A549 (cell line): ENCODE measurements at regions not wholly inside any gene's neighbourhood (a gene's known extent, or its start where the extent isn't known, plus 50 kb on each side); places are given as distances from the start of the nearest gene placed in this dataset.

Experiments used
- BHLHE40 ChIP-seq: IDR thresholded peaks from 2 replicates; pipeline ENCODE4 v1.6.1; 2012; ENCODE audit warnings: low read depth, low read length, inconsistent platforms
- HDAC2 ChIP-seq: fragments of 200-600 bp; sonication (generic); IDR thresholded peaks from 2 replicates; pipeline ENCODE4 v1.6.1; 2016
- NPAS2 ChIP-seq: fragments of 250-450 bp; sonication (Bioruptor Pico); IDR thresholded peaks from 2 replicates; pipeline ENCODE4 v1.8.0; 2022; ENCODE audit warnings: mild to moderate bottlenecking, moderate library complexity, borderline replicate concordance
- NR3C1 ChIP-seq: fragments of >200 bp; sonication (Bioruptor Twin); formaldehyde crosslinking; IDR thresholded peaks from 3 replicates; pipeline ENCODE4 v1.6.1; 2017
- SMC3 ChIP-seq: fragments of >200 bp; sonication (Bioruptor Twin); formaldehyde crosslinking; IDR thresholded peaks from 3 replicates; pipeline ENCODE4 v1.6.1; 2018; ENCODE audit warnings: inconsistent platforms
- TP53 ChIP-seq: fragments of 250-450 bp; sonication (Bioruptor Pico); IDR thresholded peaks from 2 replicates; pipeline ENCODE4 v1.5.0; 2021; ENCODE audit warnings: mild to moderate bottlenecking, moderate library complexity
- ZSCAN20 ChIP-seq: fragments of 250-450 bp; sonication (Bioruptor Pico); IDR thresholded peaks from 2 replicates; pipeline ENCODE4 v1.8.0; 2022; ENCODE audit warnings: mild to moderate bottlenecking, moderate library complexity
- TF ChIP-seq, protein P1 (sequence below): fragments of >200 bp; sonication (Bioruptor Twin); formaldehyde crosslinking; IDR thresholded peaks from 3 replicates; pipeline ENCODE4 v1.5.1; 2016

DNA sequence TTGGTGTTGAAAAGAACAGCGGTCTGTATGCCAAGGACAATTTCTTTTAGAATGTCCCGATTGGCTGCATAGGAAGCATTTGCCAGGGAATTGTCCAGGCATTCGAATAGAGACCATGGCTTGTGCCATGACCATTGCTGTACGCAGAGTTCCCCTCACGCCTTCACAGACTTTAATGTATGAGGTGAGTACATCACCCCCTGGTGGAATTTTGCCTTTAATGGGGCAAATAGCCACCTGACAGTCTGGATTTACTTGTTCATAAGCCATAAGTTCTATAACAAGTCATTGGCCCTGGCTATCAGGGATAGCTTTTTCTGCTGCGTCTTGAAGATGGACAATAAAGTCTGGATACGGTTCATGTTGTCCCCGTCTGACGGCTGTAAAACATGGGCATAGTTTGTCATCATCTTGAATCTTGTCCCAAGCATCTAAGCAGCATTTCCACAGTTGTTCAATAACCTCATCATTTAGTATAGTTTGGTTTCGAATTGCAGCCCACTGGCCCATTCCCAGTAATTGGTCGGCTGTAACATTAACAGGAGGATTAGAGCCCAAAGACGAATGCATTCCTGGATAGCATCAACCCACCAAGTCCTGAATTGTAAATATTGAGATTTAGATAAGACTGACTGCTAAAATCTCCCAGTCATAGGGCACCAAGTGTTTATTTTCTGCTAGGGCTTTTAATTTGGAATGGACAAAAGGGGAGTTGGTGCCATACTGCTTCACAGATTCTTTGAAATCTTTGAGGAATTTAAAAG is 67.7 kb upstream of the ARL4D start:
- no peak for TF ChIP-seq HDAC2
- no peak for TF ChIP-seq NPAS2 (CRISPR knock-in tag)
- TF ChIP-seq, protein P1, sequence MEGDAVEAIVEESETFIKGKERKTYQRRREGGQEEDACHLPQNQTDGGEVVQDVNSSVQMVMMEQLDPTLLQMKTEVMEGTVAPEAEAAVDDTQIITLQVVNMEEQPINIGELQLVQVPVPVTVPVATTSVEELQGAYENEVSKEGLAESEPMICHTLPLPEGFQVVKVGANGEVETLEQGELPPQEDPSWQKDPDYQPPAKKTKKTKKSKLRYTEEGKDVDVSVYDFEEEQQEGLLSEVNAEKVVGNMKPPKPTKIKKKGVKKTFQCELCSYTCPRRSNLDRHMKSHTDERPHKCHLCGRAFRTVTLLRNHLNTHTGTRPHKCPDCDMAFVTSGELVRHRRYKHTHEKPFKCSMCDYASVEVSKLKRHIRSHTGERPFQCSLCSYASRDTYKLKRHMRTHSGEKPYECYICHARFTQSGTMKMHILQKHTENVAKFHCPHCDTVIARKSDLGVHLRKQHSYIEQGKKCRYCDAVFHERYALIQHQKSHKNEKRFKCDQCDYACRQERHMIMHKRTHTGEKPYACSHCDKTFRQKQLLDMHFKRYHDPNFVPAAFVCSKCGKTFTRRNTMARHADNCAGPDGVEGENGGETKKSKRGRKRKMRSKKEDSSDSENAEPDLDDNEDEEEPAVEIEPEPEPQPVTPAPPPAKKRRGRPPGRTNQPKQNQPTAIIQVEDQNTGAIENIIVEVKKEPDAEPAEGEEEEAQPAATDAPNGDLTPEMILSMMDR, result no peak
- no peak for TF ChIP-seq NR3C1
- TF ChIP-seq BHLHE40, result no peak
- TF ChIP-seq TP53 (CRISPR knock-in tag), result no peak
- no peak for TF ChIP-seq SMC3
- TF ChIP-seq ZSCAN20 (CRISPR knock-in tag), result no peak
